A549 (cell line): ENCODE measurements at regions not wholly inside any gene's neighbourhood (a gene's known extent, or its start where the extent isn't known, plus 50 kb on each side); places are given as distances from the start of the nearest gene placed in this dataset.

ENCODE experiments used
- CTCF ChIP-seq: fragments of >200 bp; sonication (Bioruptor Twin); formaldehyde crosslinking; IDR thresholded peaks from 3 replicates; pipeline ENCODE4 v1.5.1; 2016
- EP300 ChIP-seq, 2 experiments: fragments of >200 bp; sonication (Bioruptor Twin); formaldehyde crosslinking; IDR thresholded peaks; 2 replicates in 1 of 2; 3 replicates in 1 of 2; pipeline ENCODE4 v1.6.1; 2016 to 2017

GRCh38 chr7:149370790-149371189 lies 90.1 kb downstream of the ZNF777 start:
- no peak for TF ChIP-seq EP300 (IDR thresholded peaks at IDR 0.05)
- no peak for TF ChIP-seq CTCF
